ENCODE measurements at regions not wholly inside any gene's neighbourhood (a gene's known extent, or its start where the extent isn't known, plus 50 kb on each side); places are given as distances from the start of the nearest gene placed in this dataset.

DNA sequence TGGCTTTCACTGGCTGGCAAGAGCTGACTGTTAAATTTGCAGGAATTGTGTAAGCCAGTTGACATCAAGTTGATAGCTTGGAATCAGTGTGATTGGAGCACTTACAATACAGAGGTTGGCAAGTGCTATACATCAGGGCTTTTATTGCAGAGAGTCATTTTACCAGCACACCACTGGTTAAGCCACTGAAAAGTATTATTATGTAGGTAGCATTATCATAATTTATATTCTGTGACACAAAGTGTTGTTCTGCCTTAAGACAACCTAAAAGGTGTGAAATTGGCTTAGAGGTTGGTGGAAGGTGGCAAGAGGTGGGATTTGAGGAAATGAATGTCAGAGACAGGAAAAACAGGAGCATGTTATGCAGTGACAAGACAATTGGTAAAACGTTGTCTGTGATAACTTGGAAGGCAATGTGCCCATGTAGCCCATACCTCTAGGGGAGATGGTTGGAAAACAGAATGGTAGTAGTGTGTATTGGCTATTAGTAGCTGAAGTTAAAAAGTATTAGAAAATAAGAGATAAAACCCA is 172.9 kb upstream of the PRICKLE1 start:
- FAIRE-seq (no peak), DNase-seq (ENCODE audit: low read depth) (no peak)
- Mint-ChIP-seq H3K9me3 (ENCODE audit: unreplicated experiment) (no peaks in the 10 kb centered on the region), H3K4me3 (ENCODE audit: unreplicated experiment) (no peak overlapping the region), H3K36me3 (ENCODE audit: low read depth, unreplicated experiment) (no peaks in the 10 kb centered on the region), H3K27me3 (ENCODE audit: low read depth, unreplicated experiment) (peaks cover 12% of the 10 kb centered on the region), H3K4me1 (ENCODE audit: low read depth, unreplicated experiment) (peaks cover 40% of the 10 kb centered on the region), H3K27ac (ENCODE audit: unreplicated experiment) (no peak overlapping the region)
- H3K4me3 ChIP-seq (ENCODE audit: insufficient read depth, low read depth, low read length), result no peak overlapping the region
- H3K36me3 ChIP-seq (ENCODE audit: insufficient read depth, low read length), result no peaks in the 10 kb centered on the region
- H3K9ac ChIP-seq (ENCODE audit: low read length), result no peak overlapping the region
- H3K4me2 ChIP-seq (ENCODE audit: low read length), result no peak overlapping the region
- no peak for TF ChIP-seq EZH2 (IDR thresholded peaks at IDR 0.05; ENCODE audit: insufficient read depth, low read length)
- TF ChIP-seq, protein P1, sequence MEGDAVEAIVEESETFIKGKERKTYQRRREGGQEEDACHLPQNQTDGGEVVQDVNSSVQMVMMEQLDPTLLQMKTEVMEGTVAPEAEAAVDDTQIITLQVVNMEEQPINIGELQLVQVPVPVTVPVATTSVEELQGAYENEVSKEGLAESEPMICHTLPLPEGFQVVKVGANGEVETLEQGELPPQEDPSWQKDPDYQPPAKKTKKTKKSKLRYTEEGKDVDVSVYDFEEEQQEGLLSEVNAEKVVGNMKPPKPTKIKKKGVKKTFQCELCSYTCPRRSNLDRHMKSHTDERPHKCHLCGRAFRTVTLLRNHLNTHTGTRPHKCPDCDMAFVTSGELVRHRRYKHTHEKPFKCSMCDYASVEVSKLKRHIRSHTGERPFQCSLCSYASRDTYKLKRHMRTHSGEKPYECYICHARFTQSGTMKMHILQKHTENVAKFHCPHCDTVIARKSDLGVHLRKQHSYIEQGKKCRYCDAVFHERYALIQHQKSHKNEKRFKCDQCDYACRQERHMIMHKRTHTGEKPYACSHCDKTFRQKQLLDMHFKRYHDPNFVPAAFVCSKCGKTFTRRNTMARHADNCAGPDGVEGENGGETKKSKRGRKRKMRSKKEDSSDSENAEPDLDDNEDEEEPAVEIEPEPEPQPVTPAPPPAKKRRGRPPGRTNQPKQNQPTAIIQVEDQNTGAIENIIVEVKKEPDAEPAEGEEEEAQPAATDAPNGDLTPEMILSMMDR (IDR thresholded peaks at IDR 0.05; ENCODE audit: insufficient read depth, low read depth, low read length), result no peak
- H3K27ac ChIP-seq (ENCODE audit: low read depth, low read length), result no peak overlapping the region
- H2AFZ ChIP-seq (ENCODE audit: low read depth, low read length), result no peak overlapping the region
- no peaks in the 10 kb centered on the region for H4K20me1 ChIP-seq (ENCODE audit: insufficient read depth, low read length)
- H3K4me1 ChIP-seq (ENCODE audit: insufficient read depth, low read length), result peaks cover 12% of the 10 kb centered on the region
- no peaks in the 10 kb centered on the region for H3K9me3 ChIP-seq (ENCODE audit: insufficient read depth, low read depth, low read length)
- H3K27me3 ChIP-seq (ENCODE audit: insufficient read depth, low read length), result no peaks in the 10 kb centered on the region
- no peaks in the 10 kb centered on the region for H3K79me2 ChIP-seq (ENCODE audit: insufficient read depth, low read length)

DNA sequence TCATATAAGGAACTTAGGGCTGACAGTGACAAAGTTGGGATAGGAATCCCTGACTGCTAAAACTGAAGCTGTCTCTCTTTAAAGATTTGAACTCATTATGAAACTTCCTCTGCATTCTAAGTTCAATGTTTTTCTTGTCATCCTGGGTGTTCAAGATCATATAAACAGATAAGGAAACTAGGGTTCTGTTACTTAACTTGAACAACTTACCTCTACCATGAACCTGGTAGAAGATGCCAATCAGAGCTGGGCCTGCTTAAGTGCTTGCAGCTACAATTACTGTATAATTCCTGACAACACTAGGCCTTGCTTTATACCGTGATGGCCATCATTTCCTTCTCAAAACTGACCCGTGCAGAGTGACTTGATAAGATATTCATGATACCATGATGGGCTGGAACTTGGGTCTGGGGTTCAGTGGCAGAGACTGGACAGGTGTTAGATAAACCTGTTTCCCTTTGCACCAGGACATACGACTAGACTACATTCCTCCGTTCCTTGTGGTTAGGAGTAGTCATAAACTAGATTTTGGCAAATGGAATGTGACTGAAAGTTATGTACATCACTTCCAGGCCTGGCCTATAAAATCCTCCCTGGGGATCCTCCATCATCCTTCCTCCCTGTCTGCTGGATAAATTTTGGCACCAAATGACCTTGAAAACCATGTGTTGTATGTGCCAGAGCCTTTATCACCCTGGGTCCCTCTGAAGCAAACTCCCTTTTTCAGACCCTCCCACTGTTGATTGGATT is 172.2 kb upstream of the PRICKLE1 start:
- peak; percentile 78 for DNase-seq (ENCODE audit: low read depth)
- Histone ChIP-seq H4K20me1 (ENCODE audit: insufficient read depth, low read length) (no peaks in the 10 kb centered on the region), H3K4me1 (ENCODE audit: insufficient read depth, low read length) (peaks cover 17% of the 10 kb centered on the region), H3K4me2 (ENCODE audit: low read length) (no peak overlapping the region), H3K9me3 (ENCODE audit: insufficient read depth, low read depth, low read length) (no peaks in the 10 kb centered on the region), H3K36me3 (ENCODE audit: insufficient read depth, low read length) (no peaks in the 10 kb centered on the region), H3K27me3 (ENCODE audit: insufficient read depth, low read length) (no peaks in the 10 kb centered on the region), H3K4me3 (ENCODE audit: insufficient read depth, low read depth, low read length) (no peak overlapping the region), H3K9ac (ENCODE audit: low read length) (no peak overlapping the region), H2AFZ (ENCODE audit: low read depth, low read length) (no peak overlapping the region), H3K27ac (ENCODE audit: low read depth, low read length) (no peak overlapping the region), H3K79me2 (ENCODE audit: insufficient read depth, low read length) (no peaks in the 10 kb centered on the region)
- H3K9me3 Mint-ChIP-seq (ENCODE audit: unreplicated experiment), result no peaks in the 10 kb centered on the region
- no peak for FAIRE-seq
- H3K27me3 Mint-ChIP-seq (ENCODE audit: low read depth, unreplicated experiment), result peaks cover 12% of the 10 kb centered on the region
- TF ChIP-seq, protein P1 (IDR thresholded peaks at IDR 0.05; ENCODE audit: insufficient read depth, low read depth, low read length), result no peak
- no peak for TF ChIP-seq EZH2 (IDR thresholded peaks at IDR 0.05; ENCODE audit: insufficient read depth, low read length)
- H3K4me3 Mint-ChIP-seq (ENCODE audit: unreplicated experiment), result no peak overlapping the region
- peaks cover 47% of the 10 kb centered on the region for H3K4me1 Mint-ChIP-seq (ENCODE audit: low read depth, unreplicated experiment)
- H3K36me3 Mint-ChIP-seq (ENCODE audit: low read depth, unreplicated experiment), result no peaks in the 10 kb centered on the region
- peak overlapping the region; percentile 62 for H3K27ac Mint-ChIP-seq (ENCODE audit: unreplicated experiment)

DNA sequence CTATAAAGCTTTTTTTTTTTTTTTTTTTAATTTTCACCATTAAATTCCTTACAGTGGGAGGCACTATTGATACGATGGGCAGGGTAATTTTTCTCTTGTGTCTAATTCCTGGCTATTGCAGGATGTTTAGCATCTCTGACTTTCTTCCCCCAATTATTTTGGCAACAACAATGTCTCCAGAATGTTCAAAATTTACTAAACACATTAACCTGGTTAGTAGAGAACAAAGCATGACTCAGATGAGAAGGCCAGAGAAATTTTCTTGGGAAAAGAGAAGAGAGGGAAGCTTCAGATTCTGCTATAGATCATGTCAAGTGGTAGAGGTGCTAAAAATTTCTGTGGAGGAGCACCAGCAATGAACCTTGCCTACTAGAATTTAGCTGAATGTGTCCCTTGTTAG is 171.5 kb upstream of the PRICKLE1 start:
- Histone ChIP-seq H3K9ac (ENCODE audit: low read length) (no peak overlapping the region), H3K4me2 (ENCODE audit: low read length) (no peak overlapping the region), H3K27me3 (ENCODE audit: insufficient read depth, low read length) (no peaks in the 10 kb centered on the region), H3K4me3 (ENCODE audit: insufficient read depth, low read depth, low read length) (no peak overlapping the region), H3K4me1 (ENCODE audit: insufficient read depth, low read length) (peaks cover 24% of the 10 kb centered on the region), H2AFZ (ENCODE audit: low read depth, low read length) (no peak overlapping the region), H3K79me2 (ENCODE audit: insufficient read depth, low read length) (no peaks in the 10 kb centered on the region), H3K9me3 (ENCODE audit: insufficient read depth, low read depth, low read length) (no peaks in the 10 kb centered on the region), H3K36me3 (ENCODE audit: insufficient read depth, low read length) (no peaks in the 10 kb centered on the region), H4K20me1 (ENCODE audit: insufficient read depth, low read length) (no peaks in the 10 kb centered on the region), H3K27ac (ENCODE audit: low read depth, low read length) (no peak overlapping the region)
- Mint-ChIP-seq H3K27me3 (ENCODE audit: low read depth, unreplicated experiment) (peaks cover 12% of the 10 kb centered on the region), H3K27ac (ENCODE audit: unreplicated experiment) (no peak overlapping the region), H3K4me3 (ENCODE audit: unreplicated experiment) (no peak overlapping the region), H3K4me1 (ENCODE audit: low read depth, unreplicated experiment) (peaks cover 52% of the 10 kb centered on the region), H3K9me3 (ENCODE audit: unreplicated experiment) (no peaks in the 10 kb centered on the region), H3K36me3 (ENCODE audit: low read depth, unreplicated experiment) (no peaks in the 10 kb centered on the region)
- TF ChIP-seq, protein P1 (IDR thresholded peaks at IDR 0.05; ENCODE audit: insufficient read depth, low read depth, low read length), result no peak
- no peak for TF ChIP-seq EZH2 (IDR thresholded peaks at IDR 0.05; ENCODE audit: insufficient read depth, low read length)
- FAIRE-seq (no peak), DNase-seq (ENCODE audit: low read depth) (peak; percentile 25)
